ENCODE measurements at regions not wholly inside any gene's neighbourhood (a gene's known extent, or its start where the extent isn't known, plus 50 kb on each side); places are given as distances from the start of the nearest gene placed in this dataset.

- H3K4me3 ChIP-seq (ENCODE audit: low read depth, low read length), result no peak overlapping the region
- no peak for TF ChIP-seq CTCF (IDR thresholded peaks at IDR 0.05; ENCODE audit: insufficient read depth, low read length)
- no peak for DNase-seq (ENCODE audit: low read depth)
Measured at GRCh38 chr11:131279654-131280384, 90.6 kb upstream of the NTM start.

GRCh38 chr11:131281316-131281715 is 89.1 kb upstream of the NTM start:
- DNase-seq (ENCODE audit: low read depth), result no peak
- no peak for TF ChIP-seq CTCF (IDR thresholded peaks at IDR 0.05; ENCODE audit: insufficient read depth, low read length)
- H3K4me3 ChIP-seq (ENCODE audit: low read depth, low read length), result no peak overlapping the region

- no peak for DNase-seq (ENCODE audit: low read depth)
- no peak for TF ChIP-seq CTCF (IDR thresholded peaks at IDR 0.05; ENCODE audit: insufficient read depth, low read length)
- H3K4me3 ChIP-seq (ENCODE audit: low read depth, low read length), result no peak overlapping the region
Measured at GRCh38 chr11:131284041-131284440, 86.4 kb upstream of the NTM start.

- no peak for TF ChIP-seq CTCF (IDR thresholded peaks at IDR 0.05; ENCODE audit: insufficient read depth, low read length)
- no peak overlapping the region for H3K4me3 ChIP-seq (ENCODE audit: low read depth, low read length)
- no peak for DNase-seq (ENCODE audit: low read depth)
Measured at GRCh38 chr11:131288521-131289091, 81.8 kb upstream of the NTM start.

- DNase-seq (ENCODE audit: low read depth), result no peak
- no peak for TF ChIP-seq CTCF (IDR thresholded peaks at IDR 0.05; ENCODE audit: insufficient read depth, low read length)
- H3K4me3 ChIP-seq (ENCODE audit: low read depth, low read length), result no peak overlapping the region
Measured at GRCh38 chr11:131290185-131290584, 80.2 kb upstream of the NTM start.

GRCh38 chr11:131295986-131296385 is 74.4 kb upstream of the NTM start:
- no peak for TF ChIP-seq CTCF (IDR thresholded peaks at IDR 0.05; ENCODE audit: insufficient read depth, low read length)
- H3K4me3 ChIP-seq (ENCODE audit: low read depth, low read length), result no peak overlapping the region
- no peak for DNase-seq (ENCODE audit: low read depth)
